ENCODE measurements at regions not wholly inside any gene's neighbourhood (a gene's known extent, or its start where the extent isn't known, plus 50 kb on each side); places are given as distances from the start of the nearest gene placed in this dataset.
"Not testable (repeated sequence)": the region's sequence is repeated elsewhere in the genome, so short reads cannot be mapped to it uniquely, and the experiment has no call there.

- not testable (repeated sequence) for ATAC-seq
Observed at GRCh38 chr21:9832751-9833150, 688.6 kb upstream of the TPTE start.

DNA sequence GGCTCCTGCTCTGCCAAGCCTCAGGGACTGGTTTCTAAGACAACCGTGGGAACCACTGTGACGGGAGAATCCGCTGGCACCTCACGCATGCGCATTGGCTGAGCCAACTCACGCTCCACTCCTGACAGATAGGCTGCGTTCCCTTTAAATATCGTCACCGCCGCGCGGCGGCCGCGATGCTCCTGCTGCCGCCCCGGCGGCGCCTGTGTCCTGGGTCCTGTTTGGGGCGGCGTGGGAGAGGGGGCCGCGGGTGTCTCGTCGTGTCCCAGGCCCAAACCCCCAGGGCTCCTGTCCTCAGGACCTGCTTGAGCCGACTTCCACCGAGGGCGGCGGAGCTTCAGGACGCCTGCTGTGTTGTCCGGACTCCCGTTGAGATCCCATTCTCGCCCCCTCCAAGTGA, 684.8 kb upstream of the TPTE start:
- not testable (repeated sequence) for DNase-seq, ATAC-seq

More at GRCh38 chr21:9832751-9833150, 688.6 kb upstream of the TPTE start:
- not testable (repeated sequence) for DNase-seq

- ATAC-seq, DNase-seq: not testable (repeated sequence)
Observed at GRCh38 chr21:9837001-9837400, 684.4 kb upstream of the TPTE start.

- ATAC-seq, DNase-seq: not testable (repeated sequence)
Observed at GRCh38 chr21:9837526-9837925, 683.9 kb upstream of the TPTE start.

DNA sequence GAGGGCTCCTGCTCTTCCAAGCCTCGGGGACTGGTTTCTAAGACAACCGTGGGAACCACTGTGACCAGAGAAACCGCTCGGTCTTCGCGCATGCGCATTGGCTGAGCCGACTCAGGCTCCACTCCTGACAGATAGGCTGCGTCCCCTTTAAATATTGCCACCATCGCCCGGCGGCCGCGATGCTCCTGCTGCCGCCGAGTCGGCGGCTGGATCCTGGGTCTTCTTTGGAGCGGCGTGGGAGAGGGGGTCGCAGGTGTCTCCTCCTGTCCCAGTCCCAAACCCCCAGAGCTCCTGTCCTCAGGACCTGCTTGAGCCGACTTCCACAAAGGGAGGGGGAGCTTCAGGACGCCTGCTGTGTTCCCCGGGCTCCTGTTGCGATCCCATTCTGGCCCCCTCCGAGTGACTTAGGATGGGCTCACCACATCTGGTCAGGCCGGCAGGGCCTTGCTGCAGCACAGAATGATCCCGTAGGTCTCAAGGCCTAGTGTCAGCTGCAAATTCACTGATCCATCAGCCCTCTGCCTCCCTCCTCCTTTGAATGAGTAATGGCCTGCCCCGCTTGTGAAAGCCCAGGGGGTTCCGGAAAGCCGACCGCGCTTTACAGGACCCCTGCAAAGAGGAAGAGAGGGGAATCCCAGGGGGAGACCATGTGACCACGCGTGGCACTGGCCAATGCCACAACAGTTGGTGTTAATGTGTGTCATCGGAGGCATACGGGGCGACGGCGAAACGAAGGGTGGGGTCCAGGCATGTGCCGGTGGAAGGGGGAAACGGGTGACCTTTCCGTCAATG, 683.2 kb upstream of the TPTE start:
- no peak for DNase-seq
- ATAC-seq, result no peak

GRCh38 chr21:9838738-9839642, 682.4 kb upstream of the TPTE start:
- ATAC-seq (peak; percentile 23), DNase-seq (no peak)

GRCh38 chr21:9844106-9844505, 677.3 kb upstream of the TPTE start:
- ATAC-seq, DNase-seq: not testable (repeated sequence)

- ATAC-seq, DNase-seq: not testable (repeated sequence)
Observed at GRCh38 chr21:9847511-9847910, 673.9 kb upstream of the TPTE start.

DNA sequence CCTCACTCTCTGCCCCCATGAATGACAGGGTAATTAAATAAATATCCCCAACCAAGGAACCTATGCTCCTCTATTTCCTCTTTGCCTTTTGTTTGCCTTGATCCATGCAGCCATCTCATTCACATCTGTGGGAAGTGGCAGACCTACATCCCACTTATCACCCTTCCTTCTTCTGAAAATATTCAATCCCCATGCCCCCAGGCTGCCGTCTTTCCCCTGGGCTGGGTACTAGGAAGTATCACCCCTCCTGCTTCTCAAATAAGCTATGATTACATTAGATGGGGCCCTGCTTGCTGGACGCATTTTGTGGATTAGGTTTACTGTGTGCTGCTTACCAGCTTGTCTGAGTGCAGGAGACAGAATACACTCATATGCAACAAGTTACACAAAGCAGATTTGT, 670.2 kb upstream of the TPTE start:
- DNase-seq, ATAC-seq: not testable (repeated sequence)

DNA sequence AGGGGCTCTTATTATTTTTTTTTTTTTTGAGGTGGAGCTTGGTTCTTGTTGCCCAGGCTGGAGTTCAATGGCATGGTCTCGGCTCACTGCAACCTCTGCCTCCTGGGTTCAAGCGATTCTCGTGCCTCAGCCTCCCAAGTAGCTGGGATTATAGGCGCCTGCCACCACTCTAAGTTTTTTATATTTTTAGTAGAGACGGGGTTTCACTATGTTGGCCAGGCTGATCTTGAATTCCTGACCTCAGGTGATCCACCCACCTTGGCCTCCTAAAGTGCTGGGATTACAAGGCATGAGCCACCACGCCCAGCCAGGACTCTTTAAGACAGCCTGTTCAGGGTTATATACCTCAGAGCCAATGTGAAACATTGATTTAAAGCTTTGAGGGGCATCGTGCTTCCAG, 669.7 kb upstream of the TPTE start:
- ATAC-seq, DNase-seq: not testable (repeated sequence)

GRCh38 chr21:9857563-9857962, 663.8 kb upstream of the TPTE start:
- not testable (repeated sequence) for ATAC-seq, DNase-seq

DNA sequence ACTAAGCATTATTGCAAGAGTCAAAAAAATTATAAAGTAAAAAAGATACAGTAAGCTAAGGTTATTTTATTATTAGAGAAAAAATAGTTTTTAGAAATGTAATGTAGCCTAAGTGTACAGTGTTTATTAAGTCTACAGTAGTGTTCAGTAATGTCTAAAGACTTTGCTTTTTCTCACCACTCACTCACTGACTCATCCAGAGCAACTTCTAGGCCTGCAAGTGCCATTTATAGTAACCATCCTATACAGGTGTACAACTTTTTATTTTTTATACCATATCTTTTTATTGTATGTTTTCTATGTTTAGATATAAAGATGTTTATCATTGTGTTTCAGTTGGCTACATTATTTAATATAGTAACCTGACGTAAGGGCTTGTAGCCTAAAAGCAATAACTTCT, 661.5 kb upstream of the TPTE start:
- ATAC-seq, result not testable (repeated sequence)

GRCh38 chr21:9862456-9862855, 658.9 kb upstream of the TPTE start:
- DNase-seq, ATAC-seq: not testable (repeated sequence)

More for the DNA sequence above, 661.5 kb upstream of the TPTE start:
- DNase-seq, result not testable (repeated sequence)

DNA sequence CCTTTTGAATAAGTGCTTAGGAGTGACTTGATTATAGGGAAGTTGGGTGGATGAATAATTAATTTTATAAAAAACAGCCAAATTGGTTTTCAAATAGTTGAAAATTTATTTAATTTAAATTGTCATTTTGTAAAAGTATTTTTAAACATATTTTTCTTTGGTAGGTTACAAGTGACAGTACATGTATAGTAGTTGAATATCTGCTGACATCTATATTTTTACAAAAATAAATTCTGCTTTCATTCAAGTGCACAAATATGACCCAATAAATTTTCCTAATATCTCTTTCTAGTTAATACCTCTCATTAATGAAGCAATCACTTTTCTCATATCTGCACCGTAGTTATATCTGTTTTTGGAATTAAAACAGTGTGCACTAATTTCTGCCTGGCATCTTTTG, 653.6 kb upstream of the TPTE start:
- not testable (repeated sequence) for ATAC-seq

GRCh38 chr21:9873096-9873495, 648.3 kb upstream of the TPTE start:
- not testable (repeated sequence) for ATAC-seq, DNase-seq

More for the DNA sequence above, 653.6 kb upstream of the TPTE start:
- DNase-seq, result not testable (repeated sequence)

GRCh38 chr21:9874136-9874535, 647.2 kb upstream of the TPTE start:
- ATAC-seq, DNase-seq: not testable (repeated sequence)

DNA sequence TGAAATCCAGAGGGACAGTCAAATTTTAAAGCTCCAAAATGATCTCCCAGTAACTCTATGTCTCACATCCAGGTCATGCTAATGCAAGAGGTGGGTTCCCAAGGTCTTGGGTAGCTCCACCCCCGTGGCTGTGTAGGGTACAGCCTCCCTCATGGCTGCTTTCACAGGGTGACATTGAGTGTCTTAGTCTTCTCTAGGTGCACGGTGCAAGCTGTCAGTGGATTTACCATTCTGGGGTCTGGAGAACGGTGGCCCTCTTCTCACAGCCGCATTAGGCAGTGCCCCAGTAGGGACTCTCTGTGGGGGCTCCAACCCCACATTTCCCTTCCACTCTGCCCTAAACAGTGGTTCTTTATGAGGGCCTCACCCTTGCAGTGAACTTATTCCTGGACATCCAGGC, 640.0 kb upstream of the TPTE start:
- ATAC-seq, DNase-seq: not testable (repeated sequence)

DNA sequence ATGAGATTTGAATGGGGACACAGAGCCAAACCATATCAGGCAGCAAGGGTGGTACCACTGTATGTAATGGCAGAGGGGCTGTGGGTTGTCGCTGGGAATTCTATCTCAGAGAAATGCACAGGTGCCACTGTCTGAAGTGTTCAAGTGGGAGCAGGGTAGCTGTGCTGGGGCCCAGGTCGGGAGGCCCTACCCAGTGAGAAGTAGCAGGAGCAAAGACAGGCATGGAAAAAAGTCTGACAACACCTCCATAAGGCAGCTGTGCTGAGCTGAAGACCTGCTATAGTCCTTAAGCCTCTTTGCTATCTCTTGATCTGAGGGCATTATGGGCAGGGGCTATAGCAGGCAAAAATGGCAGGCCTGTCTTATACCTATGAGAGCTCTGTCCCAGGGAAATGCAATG, 638.3 kb upstream of the TPTE start:
- DNase-seq, ATAC-seq: not testable (repeated sequence)

DNA sequence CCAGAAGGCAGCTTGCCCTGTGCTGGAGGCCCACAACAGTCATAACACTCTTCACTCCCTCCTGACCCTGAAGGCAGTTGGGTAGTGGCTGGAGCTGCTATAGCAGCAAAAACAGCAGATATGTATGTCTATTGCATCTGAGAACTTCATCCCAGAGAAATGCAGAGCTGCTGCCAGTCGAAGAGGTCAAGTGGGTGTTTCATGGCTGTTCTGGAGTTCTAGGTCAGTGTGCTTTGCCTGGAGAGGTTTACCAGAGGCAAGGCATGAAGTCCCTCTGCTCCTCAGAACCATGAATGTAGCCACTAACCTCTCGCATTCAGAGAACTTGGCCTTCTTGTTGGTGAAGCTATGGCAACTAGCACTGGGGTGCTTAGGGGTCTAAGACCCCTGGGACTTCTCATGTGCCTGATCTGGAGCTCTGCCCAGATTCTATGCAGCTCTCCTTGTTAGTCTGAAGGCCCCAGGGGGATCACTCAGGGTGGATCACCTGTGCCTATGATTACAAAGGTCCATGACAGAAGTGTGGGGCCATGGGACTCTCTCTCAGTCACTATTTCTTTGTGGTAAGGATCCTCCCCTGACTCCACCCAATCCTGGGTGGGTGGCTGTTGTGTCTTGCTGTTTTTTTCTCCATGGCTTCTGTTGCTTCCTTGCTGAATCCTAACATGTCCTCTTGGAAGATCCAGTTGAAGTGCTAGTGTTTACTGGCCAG, 637.7 kb upstream of the TPTE start:
- ATAC-seq, DNase-seq: not testable (repeated sequence)

DNA sequence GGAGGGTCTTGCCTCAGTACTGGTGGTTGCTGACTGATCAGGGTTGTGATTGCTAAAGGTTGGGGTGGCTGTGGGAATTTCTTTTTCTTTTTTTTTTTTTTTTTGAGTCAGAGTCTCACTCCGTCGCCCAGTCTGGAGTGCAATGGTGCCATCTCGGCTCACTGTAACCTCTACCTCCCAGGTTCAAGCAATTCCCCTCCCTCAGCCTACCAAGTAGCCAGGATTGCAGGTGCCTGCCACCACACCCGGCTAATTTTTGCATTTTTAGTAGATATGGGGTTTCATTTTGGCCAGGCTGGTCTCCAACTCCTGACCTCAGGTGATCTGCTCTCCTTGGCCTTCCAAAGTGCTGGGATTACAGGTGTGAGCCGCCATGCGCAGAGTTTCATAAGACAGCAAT, 632.9 kb upstream of the TPTE start:
- not testable (repeated sequence) for DNase-seq, ATAC-seq

- ATAC-seq, result not testable (repeated sequence)
Observed at GRCh38 chr21:9903579-9903978, 617.8 kb upstream of the TPTE start.

GRCh38 chr21:9914135-9914534, 607.2 kb upstream of the TPTE start:
- not testable (repeated sequence) for ATAC-seq, DNase-seq

More at GRCh38 chr21:9903579-9903978, 617.8 kb upstream of the TPTE start:
- not testable (repeated sequence) for DNase-seq

All from stimulated activated naive CD8-positive, alpha-beta T cell treated with anti-CD3 and anti-CD28 coated beads, Interleukin-15, Interleukin-2, amounts not matched to agents 100 U/mL and 50 U/mL, for 24 hours (primary cell).